ENCODE measurements at regions not wholly inside any gene's neighbourhood (a gene's known extent, or its start where the extent isn't known, plus 50 kb on each side); places are given as distances from the start of the nearest gene placed in this dataset.

DNA sequence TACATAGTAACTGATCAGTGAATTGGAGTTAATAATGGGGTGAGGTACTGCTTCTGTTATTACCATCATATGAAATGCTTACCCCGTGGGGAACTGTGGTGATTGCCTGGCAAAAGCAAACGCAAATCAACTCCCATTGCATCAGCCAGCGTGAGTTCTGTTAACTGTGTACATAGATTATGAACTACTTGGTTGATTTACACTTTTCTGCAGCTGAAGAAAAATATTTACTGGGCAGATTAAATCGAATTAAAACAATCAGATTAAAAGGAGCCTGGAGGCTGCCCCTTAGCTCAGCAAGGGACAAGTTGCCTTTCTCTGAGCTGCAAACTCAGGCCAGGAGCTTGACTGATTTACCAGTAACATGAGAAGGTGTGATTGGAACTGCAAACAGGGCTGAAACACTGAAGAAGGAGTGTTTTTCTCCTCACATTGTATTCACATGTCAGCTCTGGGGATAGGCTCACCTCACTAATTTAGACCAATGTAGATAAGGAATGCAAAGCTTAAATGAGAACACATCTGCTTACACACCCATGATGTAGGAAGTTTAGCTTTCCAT is 220.1 kb downstream of the OSR1 start:
- Histone ChIP-seq H3K4me2 (replicated peaks; ENCODE audit: extremely low read depth, low read length, poor library complexity, severe bottlenecking) (no peak overlapping the region), H3K9me3 (replicated peaks in 1 of 2; ENCODE audit: control insufficient read depth in 1 of 2, insufficient read depth in 1 of 2, low read length in 2 of 2) (no peaks in the 10 kb centered on the region), H2AFZ (ENCODE audit: insufficient read depth, low read depth, low read length, poor library complexity, severe bottlenecking) (no peak overlapping the region), H3K9ac (ENCODE audit: insufficient read depth, low read length, poor library complexity, severe bottlenecking) (no peak overlapping the region), H3K27ac (ENCODE audit: low read depth in 1 of 2, low read length in 2 of 2) (no peak overlapping the region), H3K27me3 (ENCODE audit: control insufficient read depth in 2 of 2, insufficient read depth in 2 of 2, low read length in 2 of 2) (no peaks in the 10 kb centered on the region), H3K4me1 (ENCODE audit: control insufficient read depth in 1 of 2, insufficient read depth in 2 of 2, low read length in 2 of 2) (no peaks in the 10 kb centered on the region), H4K20me1 (ENCODE audit: insufficient read depth, low read length) (no peaks in the 10 kb centered on the region), H3K79me2 (ENCODE audit: insufficient read depth, low read length) (no peaks in the 10 kb centered on the region), H3K4me3 (replicated peaks in 1 of 3; ENCODE audit: low read depth in 2 of 3, low read length in 3 of 3) (no peak overlapping the region), H3K36me3 (replicated peaks in 1 of 2; ENCODE audit: control insufficient read depth in 1 of 2, insufficient read depth in 2 of 2, low read length in 2 of 2) (no peaks in the 10 kb centered on the region)
- WGBS (ENCODE audit: insufficient coverage) = 67% methylated on average over 1 of the region's 4 CpGs
- no peak overlapping the region for H3K27ac Mint-ChIP-seq
- no peak for DNase-seq
- no peaks in the 10 kb centered on the region for H3K4me1 Mint-ChIP-seq
- TF ChIP-seq, protein P1, sequence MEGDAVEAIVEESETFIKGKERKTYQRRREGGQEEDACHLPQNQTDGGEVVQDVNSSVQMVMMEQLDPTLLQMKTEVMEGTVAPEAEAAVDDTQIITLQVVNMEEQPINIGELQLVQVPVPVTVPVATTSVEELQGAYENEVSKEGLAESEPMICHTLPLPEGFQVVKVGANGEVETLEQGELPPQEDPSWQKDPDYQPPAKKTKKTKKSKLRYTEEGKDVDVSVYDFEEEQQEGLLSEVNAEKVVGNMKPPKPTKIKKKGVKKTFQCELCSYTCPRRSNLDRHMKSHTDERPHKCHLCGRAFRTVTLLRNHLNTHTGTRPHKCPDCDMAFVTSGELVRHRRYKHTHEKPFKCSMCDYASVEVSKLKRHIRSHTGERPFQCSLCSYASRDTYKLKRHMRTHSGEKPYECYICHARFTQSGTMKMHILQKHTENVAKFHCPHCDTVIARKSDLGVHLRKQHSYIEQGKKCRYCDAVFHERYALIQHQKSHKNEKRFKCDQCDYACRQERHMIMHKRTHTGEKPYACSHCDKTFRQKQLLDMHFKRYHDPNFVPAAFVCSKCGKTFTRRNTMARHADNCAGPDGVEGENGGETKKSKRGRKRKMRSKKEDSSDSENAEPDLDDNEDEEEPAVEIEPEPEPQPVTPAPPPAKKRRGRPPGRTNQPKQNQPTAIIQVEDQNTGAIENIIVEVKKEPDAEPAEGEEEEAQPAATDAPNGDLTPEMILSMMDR (IDR thresholded peaks at IDR 0.05) = no peak
- H3K4me3 Mint-ChIP-seq = no peak overlapping the region
- H3K9me3 Mint-ChIP-seq = peaks cover 0 to 5% (median 2%) of the 10 kb centered on the region in 7 donors
- intact Hi-C loops (cut with micrococcal nuclease) = no loop called here
- no peaks in the 10 kb centered on the region for H3K27me3 Mint-ChIP-seq (ENCODE audit: low read depth in 3 of 3)
- no peaks in the 10 kb centered on the region for H3K36me3 Mint-ChIP-seq

DNA sequence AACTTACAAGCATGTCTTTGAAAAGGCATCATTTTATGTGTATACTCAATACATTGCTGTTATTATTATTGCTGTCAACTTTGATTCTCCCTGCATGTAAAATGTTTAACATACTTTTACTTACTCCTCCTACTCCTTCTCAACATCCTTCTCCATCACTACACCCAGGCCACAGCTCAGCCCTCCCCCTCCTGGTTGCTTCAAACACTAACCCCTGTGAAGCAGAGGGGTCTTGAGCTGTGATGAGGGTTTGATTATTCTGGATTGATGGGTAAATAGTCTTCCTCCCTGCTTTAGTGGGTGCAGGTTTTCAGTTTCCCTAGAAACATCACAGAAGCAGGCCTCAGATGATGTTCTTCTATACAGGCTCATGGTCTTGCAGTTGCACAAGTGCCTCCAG is 221.0 kb downstream of the OSR1 start:
- Histone ChIP-seq H4K20me1 (ENCODE audit: insufficient read depth, low read length) (no peaks in the 10 kb centered on the region), H3K4me2 (replicated peaks; ENCODE audit: extremely low read depth, low read length, poor library complexity, severe bottlenecking) (no peak overlapping the region), H3K4me1 (ENCODE audit: control insufficient read depth in 1 of 2, insufficient read depth in 2 of 2, low read length in 2 of 2) (no peaks in the 10 kb centered on the region), H3K27me3 (ENCODE audit: control insufficient read depth in 2 of 2, insufficient read depth in 2 of 2, low read length in 2 of 2) (no peaks in the 10 kb centered on the region), H3K9ac (ENCODE audit: insufficient read depth, low read length, poor library complexity, severe bottlenecking) (no peak overlapping the region), H3K9me3 (replicated peaks in 1 of 2; ENCODE audit: control insufficient read depth in 1 of 2, insufficient read depth in 1 of 2, low read length in 2 of 2) (no peaks in the 10 kb centered on the region), H3K79me2 (ENCODE audit: insufficient read depth, low read length) (no peaks in the 10 kb centered on the region), H3K27ac (ENCODE audit: low read depth in 1 of 2, low read length in 2 of 2) (no peak overlapping the region), H2AFZ (ENCODE audit: insufficient read depth, low read depth, low read length, poor library complexity, severe bottlenecking) (no peak overlapping the region), H3K4me3 (replicated peaks in 1 of 3; ENCODE audit: low read depth in 2 of 3, low read length in 3 of 3) (no peak overlapping the region), H3K36me3 (replicated peaks in 1 of 2; ENCODE audit: control insufficient read depth in 1 of 2, insufficient read depth in 2 of 2, low read length in 2 of 2) (no peaks in the 10 kb centered on the region)
- peaks cover 0 to under 1% (median 0%) of the 10 kb centered on the region in 3 donors for H3K27me3 Mint-ChIP-seq (ENCODE audit: low read depth in 3 of 3)
- no peak overlapping the region for H3K27ac Mint-ChIP-seq
- intact Hi-C loops (cut with micrococcal nuclease) = no loop called here
- H3K36me3 Mint-ChIP-seq = no peaks in the 10 kb centered on the region
- DNase-seq = no peak
- H3K4me3 Mint-ChIP-seq = no peak overlapping the region
- H3K9me3 Mint-ChIP-seq = peaks cover 0 to 5% (median 2%) of the 10 kb centered on the region in 7 donors
- TF ChIP-seq, protein P1 (IDR thresholded peaks at IDR 0.05) = no peak
- H3K4me1 Mint-ChIP-seq = no peaks in the 10 kb centered on the region

All from CD14-positive monocyte (primary cell).